ENCODE measurements at regions not wholly inside any gene's neighbourhood (a gene's known extent, or its start where the extent isn't known, plus 50 kb on each side); places are given as distances from the start of the nearest gene placed in this dataset.

DNA sequence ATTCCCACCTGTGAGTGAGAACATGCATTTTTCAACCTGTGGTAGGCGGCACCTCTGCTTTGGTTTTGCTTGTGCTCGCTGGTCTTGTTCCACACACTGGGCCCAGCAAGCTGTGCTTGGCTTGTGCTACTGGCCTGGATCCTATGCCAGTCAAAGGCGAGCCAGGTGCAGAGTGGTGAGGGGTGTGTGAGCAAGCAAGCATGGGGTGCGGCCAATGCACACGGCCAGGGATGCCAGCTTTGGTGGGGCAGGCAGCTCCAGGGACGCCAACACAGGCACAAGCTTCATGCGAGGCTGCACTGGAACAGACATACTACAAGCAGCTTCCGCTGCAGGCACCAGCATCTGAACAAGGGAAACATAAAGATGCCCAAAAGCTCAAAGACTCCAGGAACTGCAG is 654.9 kb upstream of the EYS start:
- TF ChIP-seq THRB (CRISPR knock-in tag; conservative IDR thresholded peaks at IDR 0.05) (no peak), GTF2F1 (IDR thresholded peaks at IDR 0.05; ENCODE audit: low read depth, low read length) (no peak), NFE2L1 (tag; IDR thresholded peaks at IDR 0.05; ENCODE audit: borderline replicate concordance, low read depth) (no peak), TAF1 (IDR thresholded peaks at IDR 0.05; ENCODE audit: control insufficient read depth, extremely low read depth, insufficient read depth, low read length, severe bottlenecking) (no peak), IRF2 (CRISPR knock-in tag; IDR thresholded peaks at IDR 0.05) (no peak)

Data from K562 (cell line).